AG10803 (cell line): ENCODE measurements at regions not wholly inside any gene's neighbourhood (a gene's known extent, or its start where the extent isn't known, plus 50 kb on each side); places are given as distances from the start of the nearest gene placed in this dataset.
A peak's percentile ranks its signal among the peaks of the same experiment; 100 is the strongest.

ENCODE experiments used
- DNase-seq: peaks from one replicate; pipeline ENCODE4 v3.0.0; 2010; ENCODE audit warnings: low read depth
- H3K4me3 ChIP-seq: 2 replicates; pipeline ENCODE4 v1.5.1; 2011; ENCODE audit warnings: mild to moderate bottlenecking, low read length, control low read depth
- TF ChIP-seq, protein P1 (sequence below): conservative IDR thresholded peaks from 2 replicates; pipeline ENCODE4 v1.5.1; 2011; ENCODE audit warnings: mild to moderate bottlenecking, low read length, control low read depth, inconsistent platforms

DNA sequence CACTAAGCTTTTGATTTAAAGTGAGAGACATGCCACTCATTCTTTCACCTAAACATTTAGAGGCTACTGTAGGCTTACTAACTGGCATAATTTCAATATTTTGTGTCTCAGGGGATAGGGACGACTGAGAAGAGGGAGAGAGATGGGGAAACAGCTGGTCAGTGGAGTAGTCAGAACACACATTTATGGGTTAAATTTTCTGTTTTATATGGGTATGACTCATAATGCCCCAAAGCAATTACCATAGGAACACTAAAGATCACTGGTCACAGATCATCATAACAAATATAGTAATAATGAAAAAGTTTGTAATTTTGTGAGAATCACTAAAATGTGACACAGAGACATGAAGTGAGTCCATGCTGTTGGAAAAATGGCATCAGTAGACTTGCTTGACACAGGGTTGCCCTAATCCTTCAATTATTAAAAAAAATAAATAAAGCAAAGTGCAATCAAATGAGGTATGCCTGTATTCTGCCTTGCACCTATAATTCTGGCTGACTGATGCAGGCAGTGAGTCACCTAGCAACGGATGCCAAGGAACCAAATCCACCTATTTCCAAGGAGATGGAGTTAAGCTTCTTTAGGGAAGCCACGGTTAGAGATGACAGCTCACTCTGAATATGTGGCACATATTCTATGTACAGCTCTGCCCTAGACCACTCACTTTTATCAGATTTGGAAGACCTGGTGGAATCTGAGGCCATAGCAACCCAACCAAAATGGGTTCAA is 166.1 kb downstream of the MARCHF11 start:
- no peak overlapping the region for H3K4me3 ChIP-seq
- no peak for DNase-seq
- TF ChIP-seq, protein P1, sequence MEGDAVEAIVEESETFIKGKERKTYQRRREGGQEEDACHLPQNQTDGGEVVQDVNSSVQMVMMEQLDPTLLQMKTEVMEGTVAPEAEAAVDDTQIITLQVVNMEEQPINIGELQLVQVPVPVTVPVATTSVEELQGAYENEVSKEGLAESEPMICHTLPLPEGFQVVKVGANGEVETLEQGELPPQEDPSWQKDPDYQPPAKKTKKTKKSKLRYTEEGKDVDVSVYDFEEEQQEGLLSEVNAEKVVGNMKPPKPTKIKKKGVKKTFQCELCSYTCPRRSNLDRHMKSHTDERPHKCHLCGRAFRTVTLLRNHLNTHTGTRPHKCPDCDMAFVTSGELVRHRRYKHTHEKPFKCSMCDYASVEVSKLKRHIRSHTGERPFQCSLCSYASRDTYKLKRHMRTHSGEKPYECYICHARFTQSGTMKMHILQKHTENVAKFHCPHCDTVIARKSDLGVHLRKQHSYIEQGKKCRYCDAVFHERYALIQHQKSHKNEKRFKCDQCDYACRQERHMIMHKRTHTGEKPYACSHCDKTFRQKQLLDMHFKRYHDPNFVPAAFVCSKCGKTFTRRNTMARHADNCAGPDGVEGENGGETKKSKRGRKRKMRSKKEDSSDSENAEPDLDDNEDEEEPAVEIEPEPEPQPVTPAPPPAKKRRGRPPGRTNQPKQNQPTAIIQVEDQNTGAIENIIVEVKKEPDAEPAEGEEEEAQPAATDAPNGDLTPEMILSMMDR = no peak

DNA sequence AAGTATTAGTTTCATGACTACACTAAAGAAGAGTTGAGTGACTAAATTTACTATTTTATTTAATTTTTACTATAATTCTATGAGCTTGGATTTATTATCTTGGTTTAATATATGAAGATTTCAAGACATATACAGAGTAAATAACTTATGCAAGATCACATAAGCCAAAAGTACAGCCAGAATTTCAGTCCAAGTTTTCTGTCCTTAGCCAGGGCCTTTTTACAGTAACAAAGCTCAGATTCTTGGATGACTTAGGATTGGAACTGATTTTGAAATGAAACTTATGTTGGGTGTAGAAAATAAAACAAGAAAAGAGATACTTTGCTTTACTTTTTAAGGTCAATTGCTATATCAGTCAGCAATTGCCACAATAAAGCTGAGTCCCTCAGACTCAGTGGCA is 170.3 kb downstream of the MARCHF11 start:
- TF ChIP-seq, protein P1 = no peak
- no peak for DNase-seq
- H3K4me3 ChIP-seq = no peak overlapping the region

DNA sequence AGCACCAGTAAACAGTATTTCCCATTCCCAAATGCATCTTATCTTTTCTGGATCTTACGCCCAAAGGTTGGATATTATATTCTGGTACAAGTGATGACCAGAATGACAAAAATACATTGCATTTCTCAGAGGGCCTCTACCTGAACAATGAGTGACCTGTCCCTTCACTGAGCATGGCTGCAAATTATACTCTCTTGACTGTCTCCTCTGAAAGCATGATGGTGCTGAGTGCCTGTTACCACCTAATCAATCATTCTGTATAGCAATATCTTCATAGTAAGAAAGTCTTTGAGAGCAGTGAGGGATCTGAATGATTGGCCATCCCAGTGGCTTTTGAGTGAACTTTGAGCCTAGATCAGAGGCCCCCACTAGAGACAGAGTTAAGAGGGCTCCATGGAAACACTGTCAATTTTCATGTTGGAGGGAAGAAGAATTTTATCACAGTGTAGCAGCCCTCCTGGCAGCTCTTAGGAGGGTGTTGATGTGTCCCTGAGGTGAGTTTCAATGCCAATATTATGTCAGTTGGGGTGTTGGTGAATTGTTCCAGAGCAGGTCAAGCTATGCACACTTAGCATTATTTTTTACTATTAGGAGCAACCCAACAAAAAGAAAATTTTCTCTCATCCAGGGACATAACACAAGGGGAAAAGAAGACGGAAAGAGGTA is 171.7 kb downstream of the MARCHF11 start:
- TF ChIP-seq, protein P1 = no peak
- no peak for DNase-seq

DNA sequence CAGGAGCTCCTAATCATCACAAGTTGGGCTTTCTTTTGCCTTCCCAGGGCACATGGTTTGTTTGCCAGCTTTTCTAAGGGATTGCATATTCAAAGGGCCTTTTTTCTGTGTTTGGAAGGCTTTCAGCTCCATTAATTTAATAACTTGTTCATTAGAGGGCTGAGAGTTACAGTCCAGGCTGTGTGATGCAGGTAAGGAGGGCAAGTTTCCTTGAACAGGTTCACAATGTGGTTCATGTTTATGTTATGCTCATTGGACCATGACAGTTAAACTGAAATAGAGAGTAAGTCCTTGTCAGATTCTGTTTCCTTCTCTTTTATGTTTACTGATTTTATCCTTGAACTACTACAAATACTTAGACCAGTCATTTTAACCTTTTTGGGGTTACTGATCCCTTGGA is 174.4 kb downstream of the MARCHF11 start:
- H3K4me3 ChIP-seq = no peak overlapping the region
- no peak for DNase-seq
- TF ChIP-seq, protein P1 = no peak

More for the DNA sequence above, 171.7 kb downstream of the MARCHF11 start:
- H3K4me3 ChIP-seq = no peak overlapping the region

DNA sequence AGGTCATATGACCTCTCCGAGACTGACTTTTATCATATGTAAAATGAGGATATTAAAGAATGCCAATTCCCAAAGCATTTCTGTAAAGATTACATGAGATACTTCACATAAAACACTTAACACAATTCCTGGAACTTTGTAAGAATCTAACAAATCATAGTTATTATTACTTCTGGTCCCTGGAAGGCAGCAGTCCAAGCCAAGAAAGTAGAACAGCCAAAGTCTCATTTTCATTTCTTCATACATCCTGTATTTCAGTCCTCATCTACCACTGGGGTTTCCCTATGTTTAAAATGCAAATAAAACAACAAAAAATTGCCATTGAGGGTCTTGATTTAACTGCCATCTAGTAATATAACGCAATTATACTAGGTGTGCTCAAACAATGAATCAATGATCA is 179.5 kb downstream of the MARCHF11 start:
- DNase-seq = no peak
- no peak overlapping the region for H3K4me3 ChIP-seq
- TF ChIP-seq, protein P1 = no peak

DNA sequence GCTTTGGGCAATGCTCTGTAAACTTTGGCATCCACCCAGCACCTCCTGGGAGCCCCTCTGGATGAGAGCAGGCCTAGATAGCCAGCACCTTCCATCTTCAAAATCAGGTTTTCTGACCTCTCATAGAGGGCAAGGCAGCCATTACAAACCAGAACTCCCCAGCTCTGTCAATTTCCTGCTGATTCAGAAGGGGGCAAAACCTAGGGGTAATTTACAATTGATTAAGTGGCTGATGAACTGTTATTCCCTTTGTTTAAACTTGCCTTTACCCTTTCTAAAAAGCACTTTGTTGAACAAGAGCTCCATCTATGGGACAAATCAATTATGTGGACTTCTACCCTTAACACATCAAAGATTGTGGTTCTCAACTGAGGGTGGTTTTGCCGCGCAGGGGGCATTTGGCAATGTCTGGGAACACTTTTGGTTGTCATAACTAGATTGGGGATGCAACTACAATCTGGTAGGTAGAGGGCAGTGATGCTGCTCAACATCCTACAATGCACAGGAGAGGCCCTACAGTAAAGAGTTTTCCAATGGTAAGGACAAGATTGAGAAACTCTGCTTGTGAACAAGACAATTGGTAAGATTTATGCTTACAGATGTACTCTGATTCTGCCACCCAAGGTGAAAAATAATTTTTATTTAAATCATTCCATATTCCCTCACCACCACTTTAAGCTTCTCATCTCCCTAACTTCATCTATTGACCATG is 184.1 kb downstream of the MARCHF11 start:
- no peak overlapping the region for H3K4me3 ChIP-seq
- TF ChIP-seq, protein P1 = peak; percentile 81
- peak; percentile 49 for DNase-seq

DNA sequence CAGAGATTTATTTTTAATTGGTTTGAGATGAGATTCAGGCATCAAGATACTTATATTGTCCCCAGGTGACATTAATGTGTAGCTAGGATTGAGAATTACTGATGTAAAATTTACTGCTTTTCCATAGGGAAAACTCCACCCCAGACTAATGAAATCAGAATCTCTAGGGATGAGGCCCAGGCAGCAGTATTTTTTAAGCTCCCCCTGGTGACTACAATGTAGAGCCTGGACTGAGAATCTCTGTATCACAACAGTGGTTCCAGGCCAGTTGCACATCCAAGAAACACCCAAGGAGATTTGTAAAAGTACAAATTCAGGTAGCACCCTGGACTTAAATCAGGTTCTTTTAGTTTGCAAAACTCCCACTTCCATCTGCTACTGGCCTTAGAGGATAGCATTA is 185.7 kb downstream of the MARCHF11 start:
- DNase-seq = peak; percentile 16
- TF ChIP-seq, protein P1 = peak; percentile 59
- no peak overlapping the region for H3K4me3 ChIP-seq
